ENCODE measurements at regions not wholly inside any gene's neighbourhood (a gene's known extent, or its start where the extent isn't known, plus 50 kb on each side); places are given as distances from the start of the nearest gene placed in this dataset.

GRCh38 chr4:127071443-127071842 is 561.3 kb upstream of the INTU start:
- TF ChIP-seq CSRNP3 (CRISPR knock-in tag; IDR thresholded peaks at IDR 0.05) (no peak), ZFP30 (CRISPR knock-in tag; IDR thresholded peaks at IDR 0.05) (no peak), TOX (CRISPR knock-in tag; IDR thresholded peaks at IDR 0.05; ENCODE audit: borderline replicate concordance) (no peak), ARNTL (CRISPR knock-in tag; IDR thresholded peaks at IDR 0.05; ENCODE audit: borderline replicate concordance, low read depth) (no peak), ZNF565 (CRISPR knock-in tag; conservative IDR thresholded peaks at IDR 0.05; ENCODE audit: low read depth) (no peak), RARB (CRISPR knock-in tag; IDR thresholded peaks at IDR 0.05) (no peak)
- TF ChIP-seq, protein P1, sequence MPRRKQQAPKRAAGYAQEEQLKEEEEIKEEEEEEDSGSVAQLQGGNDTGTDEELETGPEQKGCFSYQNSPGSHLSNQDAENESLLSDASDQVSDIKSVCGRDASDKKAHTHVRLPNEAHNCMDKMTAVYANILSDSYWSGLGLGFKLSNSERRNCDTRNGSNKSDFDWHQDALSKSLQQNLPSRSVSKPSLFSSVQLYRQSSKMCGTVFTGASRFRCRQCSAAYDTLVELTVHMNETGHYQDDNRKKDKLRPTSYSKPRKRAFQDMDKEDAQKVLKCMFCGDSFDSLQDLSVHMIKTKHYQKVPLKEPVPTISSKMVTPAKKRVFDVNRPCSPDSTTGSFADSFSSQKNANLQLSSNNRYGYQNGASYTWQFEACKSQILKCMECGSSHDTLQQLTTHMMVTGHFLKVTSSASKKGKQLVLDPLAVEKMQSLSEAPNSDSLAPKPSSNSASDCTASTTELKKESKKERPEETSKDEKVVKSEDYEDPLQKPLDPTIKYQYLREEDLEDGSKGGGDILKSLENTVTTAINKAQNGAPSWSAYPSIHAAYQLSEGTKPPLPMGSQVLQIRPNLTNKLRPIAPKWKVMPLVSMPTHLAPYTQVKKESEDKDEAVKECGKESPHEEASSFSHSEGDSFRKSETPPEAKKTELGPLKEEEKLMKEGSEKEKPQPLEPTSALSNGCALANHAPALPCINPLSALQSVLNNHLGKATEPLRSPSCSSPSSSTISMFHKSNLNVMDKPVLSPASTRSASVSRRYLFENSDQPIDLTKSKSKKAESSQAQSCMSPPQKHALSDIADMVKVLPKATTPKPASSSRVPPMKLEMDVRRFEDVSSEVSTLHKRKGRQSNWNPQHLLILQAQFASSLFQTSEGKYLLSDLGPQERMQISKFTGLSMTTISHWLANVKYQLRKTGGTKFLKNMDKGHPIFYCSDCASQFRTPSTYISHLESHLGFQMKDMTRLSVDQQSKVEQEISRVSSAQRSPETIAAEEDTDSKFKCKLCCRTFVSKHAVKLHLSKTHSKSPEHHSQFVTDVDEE (CRISPR knock-in tag; IDR thresholded peaks at IDR 0.05): no peak
- TF ChIP-seq, protein P2, sequence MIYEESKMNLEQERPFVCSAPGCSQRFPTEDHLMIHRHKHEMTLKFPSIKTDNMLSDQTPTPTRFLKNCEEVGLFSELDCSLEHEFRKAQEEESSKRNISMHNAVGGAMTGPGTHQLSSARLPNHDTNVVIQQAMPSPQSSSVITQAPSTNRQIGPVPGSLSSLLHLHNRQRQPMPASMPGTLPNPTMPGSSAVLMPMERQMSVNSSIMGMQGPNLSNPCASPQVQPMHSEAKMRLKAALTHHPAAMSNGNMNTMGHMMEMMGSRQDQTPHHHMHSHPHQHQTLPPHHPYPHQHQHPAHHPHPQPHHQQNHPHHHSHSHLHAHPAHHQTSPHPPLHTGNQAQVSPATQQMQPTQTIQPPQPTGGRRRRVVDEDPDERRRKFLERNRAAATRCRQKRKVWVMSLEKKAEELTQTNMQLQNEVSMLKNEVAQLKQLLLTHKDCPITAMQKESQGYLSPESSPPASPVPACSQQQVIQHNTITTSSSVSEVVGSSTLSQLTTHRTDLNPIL (CRISPR knock-in tag; IDR thresholded peaks at IDR 0.05; ENCODE audit: low read depth): no peak
